ENCODE measurements at regions not wholly inside any gene's neighbourhood (a gene's known extent, or its start where the extent isn't known, plus 50 kb on each side); places are given as distances from the start of the nearest gene placed in this dataset.

DNA sequence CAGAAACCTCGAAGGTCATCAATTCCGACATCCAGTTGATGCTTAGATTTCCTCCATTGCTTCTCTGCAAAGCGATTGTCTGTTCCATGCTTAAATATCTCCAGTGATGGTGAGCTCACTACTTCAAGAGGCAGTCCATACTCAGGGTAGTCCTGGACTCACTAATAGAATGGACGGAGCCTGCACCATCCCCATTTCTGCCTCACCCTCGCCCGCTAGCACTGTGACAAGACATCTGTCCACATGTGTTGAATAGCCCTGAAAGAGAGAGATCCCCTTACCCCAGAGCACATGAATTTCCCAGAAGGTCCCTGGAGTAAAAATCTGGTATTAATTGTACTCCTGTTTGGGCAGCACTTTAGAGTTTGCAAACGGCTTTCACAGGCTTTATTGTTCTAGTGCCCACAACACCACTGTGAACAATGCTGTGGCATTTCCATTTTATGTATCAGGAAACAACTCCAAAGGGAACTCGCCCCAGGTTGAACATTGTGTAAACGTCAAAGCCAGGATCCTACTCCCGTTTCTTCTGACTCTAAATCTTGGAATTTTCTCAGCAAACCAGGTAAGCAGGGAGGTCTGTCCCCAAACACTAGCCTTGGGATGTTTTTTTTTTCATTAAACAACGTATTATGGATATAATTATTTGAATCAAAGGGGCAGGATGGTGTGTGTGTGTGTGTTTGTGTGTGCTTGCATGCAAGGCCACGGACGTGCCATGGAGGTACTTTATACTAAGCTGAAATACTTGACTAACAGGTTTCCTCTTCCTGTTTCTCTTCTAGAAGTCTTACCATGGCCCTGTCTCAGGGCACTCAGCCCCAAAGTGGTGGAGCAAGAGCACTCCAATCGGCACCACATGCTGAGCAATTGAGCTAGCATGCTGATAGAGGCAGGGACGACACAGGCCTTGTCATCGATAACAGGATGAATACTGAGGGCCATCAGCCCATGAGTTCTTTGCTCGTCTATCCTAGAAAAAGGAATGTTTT is 198.3 kb downstream of the OPA1 start:
- Histone ChIP-seq H3K27me3 (ENCODE audit: control insufficient read depth, extremely low read depth, insufficient read depth, low read length) (peaks cover 6% of the 10 kb centered on the region), H3K9ac (ENCODE audit: control insufficient read depth, extremely low read depth, insufficient read depth, low read length) (no peak overlapping the region), H3K4me2 (ENCODE audit: control insufficient read depth, extremely low read depth, insufficient read depth, low read depth, low read length) (peak overlapping the region; percentile 36), H3K4me3 (ENCODE audit: control insufficient read depth in 2 of 3, extremely low read depth in 1 of 3, insufficient read depth in 2 of 3, low read depth in 1 of 3, low read length in 3 of 3) (no peak overlapping the region), H3K4me1 (ENCODE audit: control insufficient read depth, extremely low read depth, insufficient read depth, low read length) (peaks cover 10% of the 10 kb centered on the region), H3K27ac (ENCODE audit: control insufficient read depth, insufficient read depth, low read length) (no peak overlapping the region), H4K20me1 (ENCODE audit: control insufficient read depth, extremely low read depth, insufficient read depth, low read length) (no peaks in the 10 kb centered on the region), H2AFZ (ENCODE audit: control insufficient read depth, low read length) (peak overlapping the region; percentile 58), H3K9me1 (ENCODE audit: control insufficient read depth, extremely low read depth, insufficient read depth, low read length) (no peaks in the 10 kb centered on the region), H3K9me3 (ENCODE audit: control insufficient read depth, low read depth, low read length) (no peaks in the 10 kb centered on the region), H3K36me3 (ENCODE audit: control insufficient read depth in 2 of 2, extremely low read depth in 1 of 2, insufficient read depth in 2 of 2, low read length in 2 of 2) (no peaks in the 10 kb centered on the region), H3K79me2 (ENCODE audit: control insufficient read depth, insufficient read depth, low read length) (no peaks in the 10 kb centered on the region)
- dilution Hi-C loops (cut with MboI; ENCODE audit: extremely low pct_ligation_motif_present, low sequenced_read_pairs), result no loop called here
- DNase-seq (ENCODE audit: low read depth, low spot score) (no peak), FAIRE-seq (peak; percentile 46)
- no peak for TF ChIP-seq EZH2 (IDR thresholded peaks at IDR 0.05; ENCODE audit: low read length)
- TF ChIP-seq, protein P1, sequence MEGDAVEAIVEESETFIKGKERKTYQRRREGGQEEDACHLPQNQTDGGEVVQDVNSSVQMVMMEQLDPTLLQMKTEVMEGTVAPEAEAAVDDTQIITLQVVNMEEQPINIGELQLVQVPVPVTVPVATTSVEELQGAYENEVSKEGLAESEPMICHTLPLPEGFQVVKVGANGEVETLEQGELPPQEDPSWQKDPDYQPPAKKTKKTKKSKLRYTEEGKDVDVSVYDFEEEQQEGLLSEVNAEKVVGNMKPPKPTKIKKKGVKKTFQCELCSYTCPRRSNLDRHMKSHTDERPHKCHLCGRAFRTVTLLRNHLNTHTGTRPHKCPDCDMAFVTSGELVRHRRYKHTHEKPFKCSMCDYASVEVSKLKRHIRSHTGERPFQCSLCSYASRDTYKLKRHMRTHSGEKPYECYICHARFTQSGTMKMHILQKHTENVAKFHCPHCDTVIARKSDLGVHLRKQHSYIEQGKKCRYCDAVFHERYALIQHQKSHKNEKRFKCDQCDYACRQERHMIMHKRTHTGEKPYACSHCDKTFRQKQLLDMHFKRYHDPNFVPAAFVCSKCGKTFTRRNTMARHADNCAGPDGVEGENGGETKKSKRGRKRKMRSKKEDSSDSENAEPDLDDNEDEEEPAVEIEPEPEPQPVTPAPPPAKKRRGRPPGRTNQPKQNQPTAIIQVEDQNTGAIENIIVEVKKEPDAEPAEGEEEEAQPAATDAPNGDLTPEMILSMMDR (optimal IDR thresholded peaks at IDR 0.05 in 1 of 3, IDR thresholded peaks at IDR 0.05 in 1 of 3, conservative IDR thresholded peaks at IDR 0.05 in 1 of 3; ENCODE audit: extremely low read depth in 1 of 3, insufficient read depth in 2 of 3, low read length in 3 of 3), result no peak

DNA sequence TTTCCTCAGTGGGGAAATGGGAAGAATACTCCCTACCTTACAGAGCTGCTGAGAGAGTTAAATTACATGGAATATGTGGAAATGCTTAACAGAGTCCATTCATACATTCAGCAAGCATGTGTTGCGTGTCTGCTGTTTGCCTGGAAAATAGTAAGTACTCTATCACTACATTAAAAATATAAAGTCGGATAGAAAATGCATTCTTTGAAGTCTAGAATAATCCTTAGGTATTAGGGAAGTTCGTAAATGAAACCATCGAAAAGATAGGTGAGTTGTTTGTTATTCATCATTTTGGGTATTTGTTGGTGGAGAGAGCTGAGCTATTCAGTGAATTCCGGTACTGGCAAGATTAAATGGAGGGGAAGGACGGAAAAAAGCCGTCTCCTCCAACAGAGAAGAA is 200.1 kb downstream of the OPA1 start:
- Histone ChIP-seq H3K4me3 (ENCODE audit: control insufficient read depth in 2 of 3, extremely low read depth in 1 of 3, insufficient read depth in 2 of 3, low read depth in 1 of 3, low read length in 3 of 3) (no peak overlapping the region), H3K4me2 (ENCODE audit: control insufficient read depth, extremely low read depth, insufficient read depth, low read depth, low read length) (no peak overlapping the region), H3K9me1 (ENCODE audit: control insufficient read depth, extremely low read depth, insufficient read depth, low read length) (no peaks in the 10 kb centered on the region), H3K9ac (ENCODE audit: control insufficient read depth, extremely low read depth, insufficient read depth, low read length) (no peak overlapping the region), H3K36me3 (ENCODE audit: control insufficient read depth in 2 of 2, extremely low read depth in 1 of 2, insufficient read depth in 2 of 2, low read length in 2 of 2) (no peaks in the 10 kb centered on the region), H2AFZ (ENCODE audit: control insufficient read depth, low read length) (no peak overlapping the region), H3K9me3 (ENCODE audit: control insufficient read depth, low read depth, low read length) (no peaks in the 10 kb centered on the region), H3K27ac (ENCODE audit: control insufficient read depth, insufficient read depth, low read length) (no peak overlapping the region), H3K79me2 (ENCODE audit: control insufficient read depth, insufficient read depth, low read length) (no peaks in the 10 kb centered on the region), H3K4me1 (ENCODE audit: control insufficient read depth, extremely low read depth, insufficient read depth, low read length) (peaks cover 10% of the 10 kb centered on the region), H3K27me3 (ENCODE audit: control insufficient read depth, extremely low read depth, insufficient read depth, low read length) (peaks cover 6% of the 10 kb centered on the region), H4K20me1 (ENCODE audit: control insufficient read depth, extremely low read depth, insufficient read depth, low read length) (no peaks in the 10 kb centered on the region)
- dilution Hi-C loops (cut with MboI; ENCODE audit: extremely low pct_ligation_motif_present, low sequenced_read_pairs), result no loop called here
- DNase-seq (ENCODE audit: low read depth, low spot score) (no peak), FAIRE-seq (no peak)
- TF ChIP-seq EZH2 (IDR thresholded peaks at IDR 0.05; ENCODE audit: low read length), result no peak
- TF ChIP-seq, protein P1 (optimal IDR thresholded peaks at IDR 0.05 in 1 of 3, IDR thresholded peaks at IDR 0.05 in 1 of 3, conservative IDR thresholded peaks at IDR 0.05 in 1 of 3; ENCODE audit: extremely low read depth in 1 of 3, insufficient read depth in 2 of 3, low read length in 3 of 3), result no peak

All from keratinocyte (primary cell).